Neutrophil (primary cell): ENCODE measurements at regions not wholly inside any gene's neighbourhood (a gene's known extent, or its start where the extent isn't known, plus 50 kb on each side); places are given as distances from the start of the nearest gene placed in this dataset.

ENCODE experiments used
- H3K27ac ChIP-seq: fragments of 200-600 bp; sonication (generic); 2 replicates; pipeline ENCODE4 v1.5.1; 2016; ENCODE audit warnings: mild to moderate bottlenecking, moderate library complexity
- H3K27me3 ChIP-seq: fragments of 200-600 bp; sonication (generic); 2 replicates; pipeline ENCODE4 v1.6.0; 2016; ENCODE audit warnings: mild to moderate bottlenecking
- H3K36me3 ChIP-seq: fragments of 200-600 bp; sonication (generic); 2 replicates; pipeline ENCODE4 v1.5.1; 2017
- H3K4me1 ChIP-seq, 2 experiments: fragments of 200-600 bp in 1 of 2; sonication (generic) in 1 of 2; 1 replicate in 1 of 2; 2 replicates in 1 of 2; pipeline versions ENCODE4 v1.5.1 to v1.6.1; 2013 to 2016; ENCODE audit warnings: low read depth in 1 of 2, low read length in 1 of 2, mild to moderate bottlenecking in 1 of 2, moderate library complexity in 1 of 2; ENCODE audit not compliant: control insufficient read depth in 1 of 2, insufficient read depth in 1 of 2
- H3K4me3 ChIP-seq, 2 experiments: fragments of 200-600 bp in 1 of 2; sonication (generic) in 1 of 2; 1 replicate in 1 of 2; 2 replicates in 1 of 2; pipeline ENCODE4 v1.5.1; 2013 to 2016; ENCODE audit warnings: low read depth in 1 of 2, low read length in 1 of 2, mild to moderate bottlenecking in 1 of 2, moderate library complexity in 1 of 2
- H3K9me3 ChIP-seq: fragments of 200-600 bp; sonication (generic); 2 replicates; pipeline ENCODE4 v1.5.1; 2016
- TF ChIP-seq, protein P1 (sequence below): fragments of 200-600 bp; sonication (generic); IDR thresholded peaks from 2 replicates; pipeline ENCODE4 v1.5.1; 2016; ENCODE audit warnings: antibody characterized with exemption

DNA sequence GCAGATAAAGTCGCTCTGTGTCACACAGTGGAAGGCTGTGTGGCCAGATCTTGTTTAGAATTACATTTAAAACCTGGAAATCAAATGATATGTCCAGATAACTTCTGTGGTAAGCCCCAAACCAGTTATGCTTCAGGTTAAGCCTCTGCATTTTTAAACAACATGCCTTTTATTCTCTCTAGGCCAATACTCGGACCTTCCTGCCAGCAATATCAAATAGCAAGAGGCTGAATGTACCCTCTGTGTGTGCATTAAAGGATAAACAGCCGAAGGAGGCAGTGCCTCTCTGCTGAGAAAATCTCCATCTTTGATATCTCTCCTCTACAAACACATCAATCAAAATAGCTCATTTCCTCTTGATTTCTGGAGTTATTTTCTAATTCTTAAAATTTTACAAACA lies 67.1 kb upstream of the TMEM260 start:
- Histone ChIP-seq H3K36me3 (no peaks in the 10 kb centered on the region), H3K27me3 (peaks cover 5% of the 10 kb centered on the region), H3K4me1 (no peaks in the 10 kb centered on the region), H3K27ac (no peak overlapping the region), H3K4me3 (no peak overlapping the region), H3K9me3 (no peaks in the 10 kb centered on the region)
- TF ChIP-seq, protein P1, sequence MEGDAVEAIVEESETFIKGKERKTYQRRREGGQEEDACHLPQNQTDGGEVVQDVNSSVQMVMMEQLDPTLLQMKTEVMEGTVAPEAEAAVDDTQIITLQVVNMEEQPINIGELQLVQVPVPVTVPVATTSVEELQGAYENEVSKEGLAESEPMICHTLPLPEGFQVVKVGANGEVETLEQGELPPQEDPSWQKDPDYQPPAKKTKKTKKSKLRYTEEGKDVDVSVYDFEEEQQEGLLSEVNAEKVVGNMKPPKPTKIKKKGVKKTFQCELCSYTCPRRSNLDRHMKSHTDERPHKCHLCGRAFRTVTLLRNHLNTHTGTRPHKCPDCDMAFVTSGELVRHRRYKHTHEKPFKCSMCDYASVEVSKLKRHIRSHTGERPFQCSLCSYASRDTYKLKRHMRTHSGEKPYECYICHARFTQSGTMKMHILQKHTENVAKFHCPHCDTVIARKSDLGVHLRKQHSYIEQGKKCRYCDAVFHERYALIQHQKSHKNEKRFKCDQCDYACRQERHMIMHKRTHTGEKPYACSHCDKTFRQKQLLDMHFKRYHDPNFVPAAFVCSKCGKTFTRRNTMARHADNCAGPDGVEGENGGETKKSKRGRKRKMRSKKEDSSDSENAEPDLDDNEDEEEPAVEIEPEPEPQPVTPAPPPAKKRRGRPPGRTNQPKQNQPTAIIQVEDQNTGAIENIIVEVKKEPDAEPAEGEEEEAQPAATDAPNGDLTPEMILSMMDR = no peak

DNA sequence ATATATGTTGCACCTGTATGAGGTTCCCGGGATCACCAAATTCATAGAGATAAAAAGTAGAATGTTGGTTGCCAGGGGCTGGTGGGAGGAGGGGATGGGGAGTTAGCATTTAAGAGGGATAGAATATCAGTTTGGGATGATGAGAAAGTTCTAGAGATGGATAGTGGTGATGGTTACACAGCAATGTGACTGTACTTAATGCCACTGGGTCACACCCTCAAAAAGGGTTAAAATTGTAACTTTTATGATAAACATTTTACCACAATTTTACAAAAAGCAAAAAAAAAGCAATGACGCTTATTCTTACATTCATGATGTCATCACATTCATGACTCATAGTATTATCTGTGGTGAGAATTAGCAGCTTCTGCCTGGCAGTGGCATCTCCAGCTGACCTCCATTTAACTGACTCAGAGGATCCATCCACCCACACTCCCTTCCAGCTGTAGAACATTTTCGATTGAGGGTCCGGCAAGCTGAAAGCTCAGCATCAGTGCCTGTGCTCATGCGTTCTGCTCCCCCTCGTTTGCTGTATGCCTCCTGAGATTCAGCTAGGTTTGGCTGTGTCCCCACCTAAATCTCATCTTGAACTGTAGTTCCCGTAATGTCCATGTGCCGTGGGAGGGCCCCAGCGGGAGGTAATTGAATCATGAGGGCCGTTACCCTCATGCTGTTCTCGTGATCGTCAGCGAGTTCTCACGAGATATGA lies 64.8 kb upstream of the TMEM260 start:
- TF ChIP-seq, protein P1 = no peak
- no peaks in the 10 kb centered on the region for H3K9me3 ChIP-seq
- no peaks in the 10 kb centered on the region for H3K36me3 ChIP-seq
- H3K27me3 ChIP-seq = peaks cover 13% of the 10 kb centered on the region
- H3K4me3 ChIP-seq = no peak overlapping the region
- H3K27ac ChIP-seq = no peak overlapping the region
- H3K4me1 ChIP-seq = no peaks in the 10 kb centered on the region

DNA sequence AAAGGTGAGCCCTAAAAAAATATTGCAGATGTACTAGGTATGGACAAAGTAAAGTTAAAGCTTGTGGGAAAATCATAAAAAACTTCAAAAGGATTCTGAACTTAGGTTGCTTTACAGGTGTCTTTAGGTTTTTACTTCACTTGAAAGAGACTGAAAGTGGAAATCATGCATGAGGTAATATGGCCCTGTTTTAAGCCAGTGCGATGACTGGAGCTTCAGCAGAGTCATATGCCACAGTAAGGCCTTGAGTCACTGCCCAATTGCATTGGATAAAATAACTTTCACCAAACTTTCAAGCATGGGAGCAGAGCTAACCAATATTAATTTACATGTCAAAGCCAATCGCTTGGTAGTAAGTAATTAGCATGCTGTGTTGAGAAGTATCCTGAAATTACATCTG lies 63.9 kb upstream of the TMEM260 start:
- Histone ChIP-seq H3K27ac (no peak overlapping the region), H3K36me3 (no peaks in the 10 kb centered on the region), H3K4me3 (no peak overlapping the region), H3K4me1 (no peaks in the 10 kb centered on the region), H3K9me3 (no peaks in the 10 kb centered on the region), H3K27me3 (peaks cover 13% of the 10 kb centered on the region)
- TF ChIP-seq, protein P1 = no peak

DNA sequence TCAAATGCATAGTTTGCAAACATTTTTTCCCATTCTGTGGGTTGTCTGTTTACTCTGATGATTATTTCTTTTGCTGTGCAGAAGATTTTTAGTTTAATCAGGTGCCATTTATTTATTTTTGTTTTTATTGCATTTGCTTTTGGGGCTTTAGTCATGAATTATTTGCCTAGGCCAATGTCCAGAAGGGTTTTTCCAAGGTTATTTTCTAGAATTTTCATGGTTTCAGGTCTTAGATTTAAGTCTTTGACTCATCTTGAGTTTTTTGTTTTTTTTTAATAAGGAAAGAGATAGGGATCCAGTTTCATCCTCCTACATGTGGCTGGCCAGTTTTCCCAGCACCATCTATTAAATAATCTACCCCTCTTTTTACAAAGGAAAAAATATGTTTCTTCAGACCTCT lies 57.2 kb upstream of the TMEM260 start:
- no peaks in the 10 kb centered on the region for H3K36me3 ChIP-seq
- peaks cover 28% of the 10 kb centered on the region for H3K27me3 ChIP-seq
- H3K4me3 ChIP-seq = no peak overlapping the region
- no peaks in the 10 kb centered on the region for H3K9me3 ChIP-seq
- no peak overlapping the region for H3K27ac ChIP-seq
- H3K4me1 ChIP-seq = no peaks in the 10 kb centered on the region
- TF ChIP-seq, protein P1 = no peak

DNA sequence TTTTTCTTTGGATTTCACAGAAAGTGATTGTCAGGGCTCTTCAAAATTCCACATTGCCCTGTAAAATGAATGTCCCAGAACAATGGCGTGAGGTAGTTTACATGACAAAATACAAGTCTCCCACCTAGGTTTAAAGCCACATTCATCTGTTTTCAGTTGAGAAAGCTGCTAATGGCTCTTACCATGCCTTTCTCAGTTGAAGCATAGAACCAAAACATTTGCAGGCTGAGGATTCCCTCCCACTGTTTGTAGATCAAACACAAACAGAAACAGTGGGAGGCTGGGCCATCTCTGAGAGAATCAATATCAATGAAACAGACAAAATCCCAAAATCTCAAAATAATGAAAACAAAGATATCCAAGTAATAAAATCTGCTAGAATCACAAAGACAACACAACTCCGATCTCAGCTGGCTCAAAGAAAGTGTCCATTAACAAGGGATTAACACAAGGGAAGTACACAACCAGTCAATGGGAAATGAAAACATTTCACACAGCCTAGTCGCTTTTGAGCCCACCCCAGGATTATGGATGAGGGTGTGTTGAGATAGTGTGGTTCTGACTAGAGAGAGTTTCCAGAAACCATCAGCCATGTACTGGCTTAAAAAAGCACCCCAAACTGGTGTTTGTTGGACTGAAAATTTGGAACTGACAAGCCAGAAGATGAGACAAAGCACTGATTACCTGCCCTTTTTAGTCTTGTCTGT lies 54.5 kb upstream of the TMEM260 start:
- Histone ChIP-seq H3K36me3 (no peaks in the 10 kb centered on the region), H3K4me3 (no peak overlapping the region), H3K9me3 (no peaks in the 10 kb centered on the region), H3K27me3 (peaks cover 20% of the 10 kb centered on the region), H3K4me1 (no peaks in the 10 kb centered on the region), H3K27ac (no peak overlapping the region)
- TF ChIP-seq, protein P1 = no peak
